ENCODE measurements at regions not wholly inside any gene's neighbourhood (a gene's known extent, or its start where the extent isn't known, plus 50 kb on each side); places are given as distances from the start of the nearest gene placed in this dataset.
A peak's percentile ranks its signal among the peaks of the same experiment; 100 is the strongest.

- no peak for DNase-seq (ENCODE audit: low read depth in 2 of 2)
Observed at GRCh38 chr11:19336331-19336730, 95.6 kb upstream of the E2F8 start.

- DNase-seq (ENCODE audit: low read depth in 2 of 2) = no peak
Observed at GRCh38 chr11:19332476-19332875, 91.7 kb upstream of the E2F8 start.

DNA sequence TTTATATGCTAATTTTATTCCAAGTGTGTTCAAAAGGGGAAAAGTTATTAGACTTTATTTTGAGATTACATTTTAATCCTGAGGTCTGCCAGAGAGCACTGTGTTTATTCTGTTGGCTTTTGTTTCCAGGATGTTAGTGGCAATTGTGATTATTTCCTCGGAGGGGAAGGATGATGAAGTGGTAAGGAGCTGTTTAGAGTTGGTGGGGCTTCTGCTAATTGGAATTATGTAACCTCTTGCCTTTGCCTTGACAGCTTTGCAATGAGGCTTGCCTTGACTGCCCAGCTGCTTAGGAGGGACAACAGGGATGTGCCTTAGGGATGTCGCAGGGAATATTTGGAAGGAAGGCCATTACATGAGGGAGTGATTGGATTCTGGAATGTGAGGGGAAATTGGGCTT lies 89.7 kb upstream of the E2F8 start:
- DNase-seq (ENCODE audit: low read depth in 2 of 2) = no peak

DNA sequence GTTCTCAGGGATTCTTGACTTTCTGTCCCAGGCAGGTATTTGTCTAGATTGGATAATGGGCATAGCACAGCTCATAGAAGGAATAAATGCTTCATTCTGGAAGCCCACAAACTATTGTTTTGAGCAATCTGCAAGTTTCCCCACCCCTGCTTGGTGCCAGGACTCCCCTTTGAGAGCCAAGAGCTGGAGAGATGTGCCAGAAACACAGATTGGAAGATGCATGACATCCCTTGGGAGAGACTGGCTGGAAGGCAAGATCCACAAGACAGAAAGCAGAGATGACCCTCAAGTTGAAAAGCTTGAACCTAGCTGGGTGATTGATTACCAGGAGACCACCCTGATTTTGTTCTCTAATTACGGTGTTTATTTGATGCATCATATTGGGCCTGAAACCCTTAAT lies 89.2 kb upstream of the E2F8 start:
- DNase-seq (ENCODE audit: low read depth in 2 of 2) = no peak

DNA sequence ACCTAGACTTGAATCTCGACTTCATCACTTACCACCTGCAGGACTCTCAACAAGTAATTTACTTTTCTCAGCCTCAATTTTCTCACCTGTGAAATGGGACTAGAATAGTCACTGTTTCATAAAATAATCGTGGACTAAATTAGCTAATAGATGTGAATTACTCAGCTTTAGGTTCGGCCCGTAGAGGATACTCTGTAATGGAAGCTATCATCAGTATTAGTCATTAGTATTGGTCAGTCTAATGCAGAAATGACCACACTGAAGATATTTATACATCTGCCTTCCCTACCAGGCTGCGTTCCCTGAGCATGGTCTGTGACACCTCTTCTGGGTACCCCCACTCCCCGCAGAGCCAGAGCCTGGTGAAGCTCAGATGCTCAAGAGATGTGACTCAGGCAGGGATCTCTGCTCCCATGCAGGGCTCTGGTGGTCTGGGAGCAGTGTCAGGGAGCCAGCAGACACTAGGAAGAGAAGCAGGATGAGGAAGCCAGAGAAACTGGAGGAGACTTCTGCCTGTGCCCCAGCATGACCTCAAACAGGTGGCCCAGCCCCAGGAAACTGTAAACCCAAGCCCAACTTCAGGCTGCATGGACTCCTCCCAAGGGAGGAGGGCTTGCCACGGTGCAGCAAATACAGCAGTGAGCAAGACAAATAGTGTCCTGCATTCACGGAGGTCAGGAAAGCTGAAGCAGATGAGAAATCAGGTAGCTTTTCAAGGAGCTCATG lies 88.0 kb upstream of the E2F8 start:
- DNase-seq (ENCODE audit: low read depth in 2 of 2) = no peak

- no peak for DNase-seq (ENCODE audit: low read depth in 2 of 2)
Observed at GRCh38 chr11:19327280-19327679, 86.5 kb upstream of the E2F8 start.

- DNase-seq (ENCODE audit: low read depth in 2 of 2) = no peak
Observed at GRCh38 chr11:19326499-19326898, 85.8 kb upstream of the E2F8 start.

GRCh38 chr11:19323502-19323901 lies 82.8 kb upstream of the E2F8 start:
- no peak for DNase-seq (ENCODE audit: low read depth in 2 of 2)

GRCh38 chr11:19321351-19321750 lies 80.6 kb upstream of the E2F8 start:
- no peak for DNase-seq (ENCODE audit: low read depth in 2 of 2)

- no peak for DNase-seq (ENCODE audit: low read depth in 2 of 2)
Observed at GRCh38 chr11:19320827-19321226, 80.1 kb upstream of the E2F8 start.

DNA sequence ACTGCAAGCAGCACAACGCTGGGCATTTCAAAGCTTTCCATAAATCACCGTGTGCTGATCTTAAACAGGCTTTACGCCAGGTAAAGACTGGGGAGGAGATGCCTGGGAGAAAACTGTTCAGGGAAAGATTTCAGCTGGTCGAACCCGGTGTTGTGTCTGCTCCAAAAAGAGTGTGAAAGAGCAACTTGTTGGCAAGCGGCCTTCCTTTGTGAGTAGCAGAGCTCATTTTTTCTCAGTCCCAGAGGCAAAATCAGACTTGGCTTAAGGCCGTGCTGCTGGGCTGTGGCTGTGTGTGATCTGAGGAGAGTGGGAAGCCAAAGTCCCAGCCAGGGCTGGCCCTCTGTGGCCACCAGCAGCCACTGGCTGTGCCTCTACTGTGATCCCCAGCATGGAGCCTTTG lies 75.7 kb upstream of the E2F8 start:
- no peak for DNase-seq (ENCODE audit: low read depth in 2 of 2)

DNA sequence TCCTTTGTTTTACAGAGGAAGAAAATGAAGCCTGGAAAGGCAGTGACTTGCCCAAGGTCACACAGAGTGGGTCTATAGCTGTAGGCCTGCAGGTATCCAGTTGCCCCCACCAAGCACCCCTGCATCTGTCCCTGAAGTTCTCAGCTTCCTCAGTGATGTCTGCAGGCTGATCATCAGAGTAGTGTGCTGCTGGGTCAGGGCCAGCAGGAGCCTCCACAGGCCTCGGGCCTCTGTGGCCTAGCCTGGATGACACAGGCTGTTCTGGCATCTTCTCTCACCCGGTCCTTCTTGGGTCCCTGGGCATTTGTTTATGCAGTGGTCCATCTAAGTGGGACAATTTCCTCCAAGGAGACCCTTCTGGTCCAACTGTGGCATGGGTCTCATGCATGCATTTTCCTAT lies 74.8 kb upstream of the E2F8 start:
- DNase-seq (ENCODE audit: low read depth in 2 of 2) = no peak

DNA sequence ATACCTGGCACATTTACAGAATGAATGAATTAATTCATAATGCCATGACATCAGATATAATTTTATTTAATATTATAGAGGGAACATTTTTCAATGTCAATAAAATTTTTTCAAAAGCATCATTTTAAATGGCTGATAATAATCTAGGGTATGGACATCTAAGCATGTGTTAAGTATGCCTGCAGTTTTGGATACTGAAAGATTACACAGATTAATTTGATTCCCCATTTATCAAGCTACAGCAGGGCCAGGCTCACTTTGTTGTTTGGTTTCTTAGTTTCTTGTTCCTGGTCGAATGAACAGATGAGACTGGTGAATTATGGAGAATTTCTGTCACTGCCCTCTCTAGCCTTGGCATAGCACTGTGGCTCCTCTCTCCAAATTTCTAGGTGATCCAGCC lies 72.4 kb upstream of the E2F8 start:
- DNase-seq (ENCODE audit: low read depth in 2 of 2) = no peak

DNA sequence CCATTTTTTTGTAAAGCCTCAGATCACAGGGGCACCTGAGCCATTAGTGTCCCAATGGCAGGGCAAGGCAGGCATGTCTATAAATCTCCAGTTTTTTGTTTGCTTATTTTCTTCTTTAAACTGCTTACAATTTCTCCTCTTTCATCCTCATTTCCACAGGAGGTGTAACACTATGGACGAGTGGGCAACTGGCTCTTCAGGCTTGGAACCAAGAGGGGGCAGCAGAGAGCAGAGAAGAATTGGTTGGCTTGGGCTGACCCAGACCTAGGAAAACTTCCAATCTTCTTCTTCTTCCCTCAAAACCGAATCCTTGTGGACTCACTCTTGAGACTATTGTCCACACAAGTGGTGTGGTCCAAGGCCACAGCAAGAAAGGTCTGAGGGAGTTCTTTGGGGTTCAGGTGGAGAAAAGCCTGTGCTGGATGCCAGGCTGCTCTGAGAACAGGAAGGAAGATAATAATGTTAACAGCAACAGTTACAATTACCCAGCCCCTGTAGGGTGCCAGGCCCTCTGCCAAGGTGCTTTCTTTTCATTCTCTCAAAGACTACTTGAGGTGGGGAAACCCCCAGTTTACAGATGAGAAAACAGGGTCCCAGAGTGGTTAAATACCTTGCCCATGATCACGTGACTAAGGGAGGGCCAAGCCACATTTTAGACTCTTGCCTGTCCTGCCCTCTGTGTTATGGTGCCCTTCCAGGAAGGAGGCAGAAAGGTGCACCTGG lies 70.7 kb upstream of the E2F8 start:
- DNase-seq (ENCODE audit: low read depth in 2 of 2) = peak; percentile 14 to 51

DNA sequence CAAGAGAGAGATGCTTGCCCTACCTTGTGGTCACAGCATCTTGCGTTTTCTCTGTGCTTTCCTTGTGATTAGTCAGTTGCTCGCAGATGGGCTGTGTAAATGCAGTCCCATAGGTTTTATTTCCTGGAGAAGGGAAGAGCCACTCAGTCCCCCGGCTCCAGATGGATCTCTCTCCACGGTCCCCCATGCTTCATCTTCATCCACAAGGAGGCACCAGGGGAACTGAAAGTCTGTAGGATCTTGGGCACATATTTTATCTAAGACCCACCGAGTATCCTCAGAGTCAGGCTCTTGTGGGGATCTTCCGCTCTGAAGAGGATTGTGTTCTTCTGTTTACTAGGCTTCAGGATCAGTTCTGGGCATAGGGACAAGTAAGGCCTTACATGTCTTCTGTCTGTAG lies 66.8 kb upstream of the E2F8 start:
- no peak for DNase-seq (ENCODE audit: low read depth in 2 of 2)

- DNase-seq (ENCODE audit: low read depth in 2 of 2) = no peak
Observed at GRCh38 chr11:19306179-19306944, 65.6 kb upstream of the E2F8 start.

DNA sequence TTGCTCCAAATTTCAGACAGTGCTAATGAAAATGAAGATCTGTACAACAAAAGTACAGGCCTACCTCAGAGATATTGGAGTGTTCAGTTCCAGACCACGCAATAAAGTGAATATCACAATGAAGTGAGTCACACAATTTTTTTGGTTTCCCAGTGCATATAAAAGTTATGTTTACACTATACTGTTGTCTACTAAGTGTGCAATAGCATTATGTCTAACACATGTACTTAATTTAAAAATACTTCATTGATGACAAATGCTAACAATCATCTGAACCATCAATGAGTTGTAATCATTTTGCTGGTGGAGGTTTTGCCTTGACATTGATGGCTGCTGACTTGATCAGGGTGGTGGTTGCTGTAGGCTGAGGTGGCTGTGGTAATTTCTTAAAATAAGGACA lies 60.6 kb upstream of the E2F8 start:
- DNase-seq (ENCODE audit: low read depth in 2 of 2) = no peak

DNA sequence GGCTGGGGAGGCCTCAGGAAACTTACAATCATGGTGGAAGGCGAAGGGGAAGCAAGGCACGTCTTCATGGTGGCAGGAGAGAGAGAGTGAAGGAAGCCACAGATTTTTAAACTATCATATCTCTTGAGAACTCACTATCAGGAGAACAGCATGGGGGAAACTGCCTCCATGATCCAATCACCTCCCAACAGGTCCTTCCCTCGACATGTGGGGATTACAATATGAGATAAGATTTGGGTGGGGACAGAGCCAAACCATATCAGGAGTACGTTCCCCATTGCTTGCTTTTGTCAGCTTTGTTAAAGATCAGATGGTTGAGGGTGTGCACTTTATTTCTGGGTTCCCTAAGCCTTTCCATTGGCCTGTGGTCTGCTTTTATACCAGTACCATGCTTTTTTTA lies 53.7 kb upstream of the E2F8 start:
- DNase-seq (ENCODE audit: low read depth in 2 of 2) = no peak

DNA sequence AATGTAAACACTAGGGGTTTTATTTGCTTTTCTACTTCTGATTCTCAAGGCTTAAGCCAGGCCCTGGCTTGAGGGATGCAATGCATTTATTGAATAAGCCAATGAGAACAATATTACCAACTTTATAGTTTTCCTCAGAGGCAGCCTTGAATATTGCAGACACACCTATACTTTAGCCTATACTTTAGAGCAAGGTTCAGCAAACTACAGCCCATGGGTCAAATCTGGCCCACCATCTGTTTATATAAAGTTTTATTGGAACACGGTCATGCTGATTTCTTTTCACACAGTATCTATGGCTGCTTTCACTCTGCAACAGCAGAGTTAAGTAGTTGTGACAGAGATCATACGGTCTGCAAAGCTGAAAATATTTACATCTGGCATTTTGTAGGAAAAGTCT lies 50.3 kb upstream of the E2F8 start:
- DNase-seq (ENCODE audit: low read depth in 2 of 2) = no peak
